ENCODE measurements at regions not wholly inside any gene's neighbourhood (a gene's known extent, or its start where the extent isn't known, plus 50 kb on each side); places are given as distances from the start of the nearest gene placed in this dataset.

DNA sequence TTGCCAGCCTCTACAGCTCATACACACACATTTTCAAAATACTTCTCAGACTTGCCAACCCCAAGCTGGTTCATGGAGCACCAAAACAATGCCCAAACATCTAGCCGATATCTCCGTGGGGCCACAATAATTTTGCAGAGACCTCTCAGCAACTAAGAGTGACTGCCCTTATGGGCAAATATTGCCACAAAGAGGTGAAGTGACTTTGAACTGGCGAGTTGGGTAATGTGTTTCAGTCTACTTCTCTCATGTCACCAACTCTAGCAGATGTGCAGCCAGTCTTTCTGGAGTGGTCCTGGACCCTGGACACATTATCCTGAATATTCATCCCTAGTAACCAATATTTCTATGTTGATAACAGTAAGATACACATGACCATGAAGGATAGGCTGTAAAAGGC is 290.3 kb downstream of the EMP1 start:
- Histone ChIP-seq H3K27ac (ENCODE audit: low read length) (no peak overlapping the region), H3K4me1 (ENCODE audit: control insufficient read depth in 1 of 2, insufficient read depth in 2 of 2, low read length in 2 of 2) (no peaks in the 10 kb centered on the region), H3K9me3 (ENCODE audit: control insufficient read depth in 1 of 2, low read length in 2 of 2) (no peaks in the 10 kb centered on the region), H3K4me3 (ENCODE audit: low read depth in 1 of 2, low read length in 2 of 2) (no peak overlapping the region), H3K36me3 (ENCODE audit: control insufficient read depth in 1 of 2, insufficient read depth in 2 of 2, low read length in 2 of 2) (no peaks in the 10 kb centered on the region), H3K27me3 (ENCODE audit: low read depth, low read length) (no peaks in the 10 kb centered on the region)

DNA sequence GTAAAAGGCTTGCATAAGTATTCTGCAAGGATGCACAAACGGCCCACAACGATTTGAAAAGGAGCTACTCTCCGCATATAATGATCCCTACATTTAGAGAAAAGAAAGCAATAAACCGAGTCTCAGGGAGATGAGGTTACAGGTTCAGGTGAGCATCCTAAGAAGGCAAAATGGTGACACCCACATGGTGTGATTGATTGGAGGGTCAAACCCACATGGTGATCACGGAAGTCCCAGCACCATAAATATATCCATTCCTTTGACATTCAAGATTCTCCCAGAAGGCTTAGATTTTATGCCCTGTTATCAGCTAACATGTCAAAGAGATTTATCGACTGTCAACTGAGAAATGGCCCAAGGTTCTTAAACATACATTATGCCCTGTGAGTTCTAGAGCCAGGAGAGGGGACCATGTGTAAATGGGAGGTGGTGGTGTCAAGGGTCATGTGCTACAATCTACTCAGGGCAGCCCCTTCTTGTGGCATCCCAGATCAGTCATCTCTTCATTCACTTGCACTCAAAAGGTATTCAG is 282.2 kb downstream of the EMP1 start:
- no peak overlapping the region for H3K27ac ChIP-seq (ENCODE audit: low read length)
- no peak overlapping the region for H3K4me3 ChIP-seq (ENCODE audit: low read depth in 1 of 2, low read length in 2 of 2)
- H3K36me3 ChIP-seq (ENCODE audit: control insufficient read depth in 1 of 2, insufficient read depth in 2 of 2, low read length in 2 of 2), result no peaks in the 10 kb centered on the region
- H3K4me1 ChIP-seq (ENCODE audit: control insufficient read depth in 1 of 2, insufficient read depth in 2 of 2, low read length in 2 of 2), result no peaks in the 10 kb centered on the region
- no peaks in the 10 kb centered on the region for H3K9me3 ChIP-seq (ENCODE audit: control insufficient read depth in 1 of 2, low read length in 2 of 2)
- H3K27me3 ChIP-seq (ENCODE audit: low read depth, low read length), result no peaks in the 10 kb centered on the region

DNA sequence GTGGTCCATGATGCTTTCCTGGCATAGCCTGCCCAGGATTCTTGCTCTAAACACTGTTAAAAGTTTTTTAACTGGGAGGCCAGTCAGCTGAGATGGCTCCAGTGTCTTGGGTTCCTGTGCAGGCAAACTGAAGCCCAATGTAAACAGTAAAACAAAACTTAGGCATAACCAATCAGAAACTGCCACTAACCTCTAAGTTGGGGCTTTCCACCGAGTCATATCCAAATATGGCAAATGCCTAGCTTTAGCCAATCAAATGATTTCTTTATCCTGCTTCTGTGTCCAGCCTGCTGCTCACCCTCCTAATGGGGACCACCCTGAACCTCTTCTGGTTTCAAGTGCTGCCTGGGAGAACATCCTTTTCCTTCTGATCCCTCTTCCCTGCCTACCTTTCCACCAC is 277.9 kb downstream of the EMP1 start:
- H3K27ac ChIP-seq (ENCODE audit: low read length), result no peak overlapping the region
- no peaks in the 10 kb centered on the region for H3K9me3 ChIP-seq (ENCODE audit: control insufficient read depth in 1 of 2, low read length in 2 of 2)
- no peak overlapping the region for H3K4me3 ChIP-seq (ENCODE audit: low read depth in 1 of 2, low read length in 2 of 2)
- no peaks in the 10 kb centered on the region for H3K27me3 ChIP-seq (ENCODE audit: low read depth, low read length)
- H3K4me1 ChIP-seq (ENCODE audit: control insufficient read depth in 1 of 2, insufficient read depth in 2 of 2, low read length in 2 of 2), result no peaks in the 10 kb centered on the region
- H3K36me3 ChIP-seq (ENCODE audit: control insufficient read depth in 1 of 2, insufficient read depth in 2 of 2, low read length in 2 of 2), result no peaks in the 10 kb centered on the region

DNA sequence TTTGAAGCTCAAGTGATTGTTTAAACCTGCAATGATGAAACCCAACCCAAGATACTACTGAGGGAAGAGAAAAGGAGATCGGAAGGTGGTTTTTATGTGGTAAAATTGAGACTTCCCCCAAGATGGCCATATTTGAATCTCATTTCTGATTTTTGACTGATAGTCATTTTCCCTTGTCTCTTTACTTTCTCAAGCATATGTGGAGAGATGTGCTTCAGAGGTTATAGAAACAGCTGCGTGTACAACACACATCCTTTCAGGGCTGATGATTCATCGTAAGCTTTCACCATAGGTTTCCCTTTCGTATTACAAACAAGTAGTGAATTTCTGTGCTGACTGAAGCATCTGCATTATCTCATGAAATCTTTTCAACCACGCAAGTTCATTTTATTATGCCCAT is 276.2 kb downstream of the EMP1 start:
- H3K27ac ChIP-seq (ENCODE audit: low read length), result no peak overlapping the region
- no peaks in the 10 kb centered on the region for H3K9me3 ChIP-seq (ENCODE audit: control insufficient read depth in 1 of 2, low read length in 2 of 2)
- no peaks in the 10 kb centered on the region for H3K4me1 ChIP-seq (ENCODE audit: control insufficient read depth in 1 of 2, insufficient read depth in 2 of 2, low read length in 2 of 2)

DNA sequence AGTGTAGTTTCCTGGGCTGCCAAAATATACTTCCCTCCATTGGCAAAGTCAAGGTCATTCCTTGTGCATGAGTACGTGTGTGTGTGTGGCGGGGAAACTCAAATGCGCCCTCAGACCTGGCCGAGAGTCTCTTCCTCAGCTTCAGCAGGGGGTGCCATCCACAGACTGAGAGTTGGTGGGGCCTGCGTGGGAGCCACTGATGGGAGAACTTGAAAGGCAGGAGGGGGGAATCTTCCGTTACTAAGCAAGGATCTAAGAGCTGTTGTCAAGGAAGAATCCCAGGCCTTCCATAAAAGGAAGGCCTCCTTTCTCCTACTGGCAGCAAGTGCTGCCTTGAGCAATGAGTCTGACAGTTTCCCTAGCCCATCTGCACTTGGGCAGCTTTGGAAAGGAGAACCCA is 274.9 kb downstream of the EMP1 start:
- Histone ChIP-seq H3K4me3 (ENCODE audit: low read depth in 1 of 2, low read length in 2 of 2) (no peak overlapping the region), H3K27ac (ENCODE audit: low read length) (no peak overlapping the region), H3K9me3 (ENCODE audit: control insufficient read depth in 1 of 2, low read length in 2 of 2) (no peaks in the 10 kb centered on the region), H3K4me1 (ENCODE audit: control insufficient read depth in 1 of 2, insufficient read depth in 2 of 2, low read length in 2 of 2) (no peaks in the 10 kb centered on the region), H3K36me3 (ENCODE audit: control insufficient read depth in 1 of 2, insufficient read depth in 2 of 2, low read length in 2 of 2) (no peaks in the 10 kb centered on the region), H3K27me3 (ENCODE audit: low read depth, low read length) (no peaks in the 10 kb centered on the region)

More for the DNA sequence above, 276.2 kb downstream of the EMP1 start:
- no peaks in the 10 kb centered on the region for H3K27me3 ChIP-seq (ENCODE audit: low read depth, low read length)
- no peaks in the 10 kb centered on the region for H3K36me3 ChIP-seq (ENCODE audit: control insufficient read depth in 1 of 2, insufficient read depth in 2 of 2, low read length in 2 of 2)
- H3K4me3 ChIP-seq (ENCODE audit: low read depth in 1 of 2, low read length in 2 of 2), result no peak overlapping the region

DNA sequence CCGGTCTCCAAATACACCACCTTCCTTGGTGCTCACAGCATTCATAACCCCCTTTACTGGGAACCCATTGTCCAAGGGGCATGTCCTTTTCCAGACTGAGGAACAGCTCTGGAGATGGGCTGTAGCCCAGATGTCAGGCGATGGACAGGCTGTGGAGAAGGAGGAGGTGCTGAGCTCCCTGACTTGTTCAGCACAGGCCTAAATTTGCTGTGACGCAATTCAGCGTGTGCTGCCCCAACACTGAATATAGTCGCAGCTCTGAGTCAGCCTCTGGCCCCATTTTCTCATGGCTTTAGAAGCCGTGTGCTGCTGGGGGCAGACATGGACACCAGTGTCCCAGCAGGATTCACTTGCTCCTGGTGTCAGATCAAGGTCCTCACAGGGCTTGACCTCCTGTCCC is 269.1 kb downstream of the EMP1 start:
- Histone ChIP-seq H3K4me3 (ENCODE audit: low read depth in 1 of 2, low read length in 2 of 2) (no peak overlapping the region), H3K27ac (ENCODE audit: low read length) (no peak overlapping the region), H3K4me1 (ENCODE audit: control insufficient read depth in 1 of 2, insufficient read depth in 2 of 2, low read length in 2 of 2) (no peaks in the 10 kb centered on the region), H3K9me3 (ENCODE audit: control insufficient read depth in 1 of 2, low read length in 2 of 2) (no peaks in the 10 kb centered on the region), H3K27me3 (ENCODE audit: low read depth, low read length) (no peaks in the 10 kb centered on the region), H3K36me3 (ENCODE audit: control insufficient read depth in 1 of 2, insufficient read depth in 2 of 2, low read length in 2 of 2) (no peaks in the 10 kb centered on the region)

DNA sequence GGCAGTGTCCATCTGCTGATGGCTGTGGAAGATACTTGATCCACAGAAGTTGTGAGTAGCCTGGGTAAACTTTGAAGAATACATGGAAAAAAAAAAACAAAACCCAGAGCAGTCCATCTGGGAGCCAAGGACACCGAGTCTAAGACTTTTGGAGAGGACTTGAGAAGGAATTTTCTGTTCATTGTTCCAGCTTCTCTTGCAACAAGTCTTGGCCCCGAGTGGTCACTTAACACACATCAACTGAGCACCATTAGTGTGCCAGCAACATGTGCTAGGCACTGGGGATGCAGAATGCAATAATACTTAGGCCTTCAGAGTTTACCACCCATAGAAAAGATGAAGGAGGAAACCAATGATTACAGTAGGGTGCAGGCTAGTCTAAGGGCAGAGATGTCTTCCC is 266.7 kb downstream of the EMP1 start:
- Histone ChIP-seq H3K4me1 (ENCODE audit: control insufficient read depth in 1 of 2, insufficient read depth in 2 of 2, low read length in 2 of 2) (no peaks in the 10 kb centered on the region), H3K27me3 (ENCODE audit: low read depth, low read length) (no peaks in the 10 kb centered on the region), H3K9me3 (ENCODE audit: control insufficient read depth in 1 of 2, low read length in 2 of 2) (no peaks in the 10 kb centered on the region), H3K36me3 (ENCODE audit: control insufficient read depth in 1 of 2, insufficient read depth in 2 of 2, low read length in 2 of 2) (no peaks in the 10 kb centered on the region), H3K4me3 (ENCODE audit: low read depth in 1 of 2, low read length in 2 of 2) (no peak overlapping the region), H3K27ac (ENCODE audit: low read length) (no peak overlapping the region)

DNA sequence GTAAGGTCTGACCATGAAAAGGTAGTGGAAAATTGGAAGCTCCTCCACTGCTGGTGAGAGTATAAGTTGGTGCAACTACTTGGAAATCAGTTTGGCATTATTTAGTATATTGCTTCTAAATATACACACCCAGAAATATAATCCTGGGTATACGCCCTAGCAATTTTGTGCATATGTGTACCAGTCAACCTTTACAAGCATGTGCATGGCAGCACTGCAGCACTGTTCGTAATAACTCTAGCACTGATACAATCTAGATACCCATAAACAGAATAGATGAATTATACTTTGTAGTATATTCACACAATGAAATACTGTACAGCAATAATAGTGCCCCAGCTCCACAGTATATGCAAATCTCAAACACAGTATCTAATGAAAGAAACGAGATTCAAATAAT is 265.9 kb downstream of the EMP1 start:
- no peaks in the 10 kb centered on the region for H3K9me3 ChIP-seq (ENCODE audit: control insufficient read depth in 1 of 2, low read length in 2 of 2)
- no peaks in the 10 kb centered on the region for H3K36me3 ChIP-seq (ENCODE audit: control insufficient read depth in 1 of 2, insufficient read depth in 2 of 2, low read length in 2 of 2)
- no peak overlapping the region for H3K27ac ChIP-seq (ENCODE audit: low read length)
- no peaks in the 10 kb centered on the region for H3K4me1 ChIP-seq (ENCODE audit: control insufficient read depth in 1 of 2, insufficient read depth in 2 of 2, low read length in 2 of 2)
- no peak overlapping the region for H3K4me3 ChIP-seq (ENCODE audit: low read depth in 1 of 2, low read length in 2 of 2)
- H3K27me3 ChIP-seq (ENCODE audit: low read depth, low read length), result no peaks in the 10 kb centered on the region

DNA sequence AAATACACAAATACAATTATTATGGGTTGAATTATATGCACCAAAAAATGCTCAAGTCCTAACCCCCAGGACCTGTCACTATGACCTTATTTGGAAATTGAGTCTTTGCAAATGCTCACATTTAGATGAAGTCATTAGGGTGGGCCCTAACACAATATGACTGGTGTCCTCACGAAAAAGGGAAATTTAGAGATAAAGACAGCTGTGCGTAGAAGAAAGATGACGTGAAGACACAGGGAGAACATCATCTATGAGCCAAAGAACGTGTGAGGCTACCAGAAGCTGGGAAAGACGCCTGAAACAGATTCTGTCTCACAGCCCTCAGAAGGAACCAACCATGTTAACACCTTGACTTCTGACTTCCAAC is 259.2 kb downstream of the EMP1 start:
- H3K36me3 ChIP-seq (ENCODE audit: control insufficient read depth in 1 of 2, insufficient read depth in 2 of 2, low read length in 2 of 2), result no peaks in the 10 kb centered on the region
- H3K27me3 ChIP-seq (ENCODE audit: low read depth, low read length), result no peaks in the 10 kb centered on the region
- no peak overlapping the region for H3K4me3 ChIP-seq (ENCODE audit: low read depth in 1 of 2, low read length in 2 of 2)
- no peak overlapping the region for H3K27ac ChIP-seq (ENCODE audit: low read length)
- no peaks in the 10 kb centered on the region for H3K4me1 ChIP-seq (ENCODE audit: control insufficient read depth in 1 of 2, insufficient read depth in 2 of 2, low read length in 2 of 2)
- no peaks in the 10 kb centered on the region for H3K9me3 ChIP-seq (ENCODE audit: control insufficient read depth in 1 of 2, low read length in 2 of 2)

DNA sequence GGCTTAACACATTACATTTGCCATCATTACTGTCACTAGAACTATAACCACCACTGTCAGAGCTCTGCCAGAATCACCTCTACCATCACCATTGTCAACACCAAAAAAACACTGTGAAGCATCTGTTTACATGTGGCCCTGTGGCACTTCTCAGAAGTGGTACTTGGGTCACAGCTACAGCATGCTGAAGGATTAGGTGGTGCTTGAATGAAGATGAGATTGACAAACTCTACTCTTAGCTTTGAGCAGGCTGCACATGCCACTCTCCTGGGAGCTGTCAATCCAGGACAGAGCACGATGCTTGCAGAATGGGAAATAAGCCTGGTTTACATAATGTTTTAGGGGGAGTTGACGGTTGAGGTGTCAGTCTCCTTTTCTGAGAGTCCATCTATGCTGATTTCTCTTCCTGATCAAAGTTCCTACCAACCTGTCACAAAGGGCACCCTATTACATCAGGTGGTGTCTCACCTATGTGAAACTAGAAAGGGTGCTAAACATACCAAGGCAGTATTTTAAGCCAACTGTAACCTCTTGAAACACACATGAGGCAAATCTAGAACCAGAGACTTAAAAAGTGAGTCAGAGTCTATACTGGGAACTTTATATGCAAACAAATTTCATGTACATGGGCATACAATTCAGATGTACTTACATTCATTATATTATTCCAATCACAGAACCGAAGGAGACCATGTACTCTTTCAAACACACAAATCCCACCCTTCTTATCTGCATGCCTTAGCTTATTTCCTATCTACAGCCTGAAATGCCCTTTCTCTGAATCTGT is 258.7 kb downstream of the EMP1 start:
- Histone ChIP-seq H3K4me1 (ENCODE audit: control insufficient read depth in 1 of 2, insufficient read depth in 2 of 2, low read length in 2 of 2) (no peaks in the 10 kb centered on the region), H3K27me3 (ENCODE audit: low read depth, low read length) (no peaks in the 10 kb centered on the region), H3K4me3 (ENCODE audit: low read depth in 1 of 2, low read length in 2 of 2) (no peak overlapping the region), H3K9me3 (ENCODE audit: control insufficient read depth in 1 of 2, low read length in 2 of 2) (no peaks in the 10 kb centered on the region), H3K27ac (ENCODE audit: low read length) (no peak overlapping the region), H3K36me3 (ENCODE audit: control insufficient read depth in 1 of 2, insufficient read depth in 2 of 2, low read length in 2 of 2) (no peaks in the 10 kb centered on the region)

DNA sequence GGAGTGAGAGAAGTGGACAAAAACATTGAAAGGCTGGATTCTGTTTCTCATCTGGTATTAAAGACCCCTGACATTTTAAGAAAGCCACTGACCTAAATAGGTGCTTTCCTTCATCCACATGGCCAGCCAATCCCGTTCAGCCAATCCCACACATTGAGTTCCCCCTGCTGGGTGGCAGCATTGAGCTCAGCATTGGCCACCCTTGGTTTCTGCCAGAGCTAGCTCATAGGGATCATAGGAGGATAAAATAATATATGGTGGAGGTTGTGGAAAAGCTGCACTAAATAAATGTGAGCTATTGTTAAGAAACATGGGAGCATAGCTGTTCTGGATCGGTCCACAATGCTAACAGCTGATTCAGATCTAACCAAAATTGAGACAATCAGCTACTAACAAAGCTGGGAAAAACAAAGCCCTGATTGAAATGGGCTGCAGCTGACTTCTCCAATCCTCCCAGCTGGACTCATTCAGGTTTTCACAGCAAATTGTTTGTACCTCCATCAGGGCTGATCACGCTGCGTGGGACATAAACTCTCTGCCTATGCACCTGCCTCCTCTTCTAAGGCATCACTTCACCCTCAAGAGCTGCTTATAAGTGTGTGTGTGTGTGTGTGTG is 256.5 kb downstream of the EMP1 start:
- Histone ChIP-seq H3K9me3 (ENCODE audit: control insufficient read depth in 1 of 2, low read length in 2 of 2) (no peaks in the 10 kb centered on the region), H3K4me1 (ENCODE audit: control insufficient read depth in 1 of 2, insufficient read depth in 2 of 2, low read length in 2 of 2) (no peaks in the 10 kb centered on the region), H3K27ac (ENCODE audit: low read length) (no peak overlapping the region), H3K27me3 (ENCODE audit: low read depth, low read length) (no peaks in the 10 kb centered on the region), H3K4me3 (ENCODE audit: low read depth in 1 of 2, low read length in 2 of 2) (no peak overlapping the region), H3K36me3 (ENCODE audit: control insufficient read depth in 1 of 2, insufficient read depth in 2 of 2, low read length in 2 of 2) (no peaks in the 10 kb centered on the region)

DNA sequence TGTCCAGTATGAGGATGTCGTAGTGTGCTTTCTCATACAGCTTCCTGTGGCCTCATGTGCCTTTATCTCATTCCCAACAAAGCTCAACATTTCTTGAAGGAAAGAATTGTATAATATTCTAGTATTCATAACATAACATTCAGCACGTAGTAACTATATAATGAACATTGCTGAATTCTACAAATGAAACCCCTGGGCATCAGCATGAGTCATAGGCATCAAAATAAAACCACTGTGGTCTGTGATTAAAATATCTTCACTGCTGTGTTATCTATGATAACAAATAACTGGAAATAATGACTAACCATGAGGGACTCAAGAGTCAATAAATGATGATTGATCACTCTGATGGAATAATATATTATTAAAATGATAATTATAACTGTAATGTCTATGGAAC is 255.2 kb downstream of the EMP1 start:
- Histone ChIP-seq H3K9me3 (ENCODE audit: control insufficient read depth in 1 of 2, low read length in 2 of 2) (no peaks in the 10 kb centered on the region), H3K36me3 (ENCODE audit: control insufficient read depth in 1 of 2, insufficient read depth in 2 of 2, low read length in 2 of 2) (no peaks in the 10 kb centered on the region), H3K4me3 (ENCODE audit: low read depth in 1 of 2, low read length in 2 of 2) (no peak overlapping the region), H3K27me3 (ENCODE audit: low read depth, low read length) (no peaks in the 10 kb centered on the region), H3K27ac (ENCODE audit: low read length) (no peak overlapping the region), H3K4me1 (ENCODE audit: control insufficient read depth in 1 of 2, insufficient read depth in 2 of 2, low read length in 2 of 2) (no peaks in the 10 kb centered on the region)

Data from muscle layer of duodenum (tissue), 2 donors.